CD8-positive, alpha-beta memory T cell (primary cell): ENCODE measurements at regions not wholly inside any gene's neighbourhood (a gene's known extent, or its start where the extent isn't known, plus 50 kb on each side); places are given as distances from the start of the nearest gene placed in this dataset.

Experiments
- CTCF ChIA-PET: fragments of 350-600 bp; sonication (Branson Sonifier 250); formaldehyde crosslinking; loops from one replicate; lab custom pipeline; 2021; ENCODE audit warnings: antibody characterized with exemption; lab: Charles Lee
- POLR2A ChIA-PET: fragments of 350-600 bp; sonication (Branson Sonifier 250); formaldehyde crosslinking; loops from one replicate; lab custom pipeline; 2021; ENCODE audit warnings: antibody characterized with exemption; lab: Charles Lee
- DNase-seq, 5 donors: peaks; one replicate each; pipeline versions ENCODE4 v3.0.0 to v3.0.0-alpha.2; 2020 to 2022; ENCODE audit warnings: mixed read lengths in 1 of 5
- H3K27ac ChIP-seq: one replicate; pipeline ENCODE4 v1.7.0; 2013; ENCODE audit warnings: low read depth, mild to moderate bottlenecking, low read length, moderate library complexity
- H3K27me3 ChIP-seq: 2 replicates; pipeline ENCODE4 v1.7.0; 2013; ENCODE audit warnings: low read length, mild to moderate bottlenecking; ENCODE audit not compliant: insufficient read depth, poor library complexity, severe bottlenecking
- H3K36me3 ChIP-seq: 2 replicates; pipeline ENCODE4 v1.7.0; 2013; ENCODE audit warnings: mild to moderate bottlenecking, low read length, moderate library complexity; ENCODE audit not compliant: insufficient read depth
- H3K4me1 ChIP-seq: 2 replicates; pipeline ENCODE4 v1.7.0; 2013; ENCODE audit warnings: mild to moderate bottlenecking, low read length, moderate library complexity; ENCODE audit not compliant: insufficient read depth
- H3K4me3 ChIP-seq: 2 replicates; pipeline ENCODE4 v1.7.0; 2013; ENCODE audit warnings: mild to moderate bottlenecking, low read length
- H3K9me3 ChIP-seq: 2 replicates; pipeline ENCODE4 v1.7.0; 2013; ENCODE audit warnings: mild to moderate bottlenecking, low read length
- H3K27ac Mint-ChIP-seq, 8 donors: one replicate each; pipeline ENCODE4 v1.8.0; 2020 to 2021; ENCODE audit warnings: mixed read lengths in 8 of 8, mild to moderate bottlenecking in 6 of 8, inconsistent platforms in 3 of 8, moderate library complexity in 3 of 8
- H3K27me3 Mint-ChIP-seq, 2 donors: one replicate each; pipeline ENCODE4 v1.8.0; 2020 to 2021; ENCODE audit warnings: mixed read lengths in 2 of 2, mild to moderate bottlenecking in 1 of 2, moderate library complexity in 1 of 2
- H3K36me3 Mint-ChIP-seq, 3 donors: one replicate each; pipeline ENCODE4 v1.8.0; 2020 to 2021; ENCODE audit warnings: mixed read lengths in 3 of 3, inconsistent platforms in 1 of 3, mild to moderate bottlenecking in 1 of 3
- H3K4me1 Mint-ChIP-seq, 3 donors: one replicate each; pipeline ENCODE4 v1.8.0; 2020 to 2021; ENCODE audit warnings: mixed read lengths in 3 of 3, inconsistent platforms in 1 of 3, mild to moderate bottlenecking in 1 of 3
- H3K4me3 Mint-ChIP-seq, 7 donors: one replicate each; pipeline ENCODE4 v1.8.0; 2020 to 2021; ENCODE audit warnings: mixed read lengths in 7 of 7, mild to moderate bottlenecking in 6 of 7, moderate library complexity in 4 of 7, inconsistent platforms in 2 of 7
- H3K9me3 Mint-ChIP-seq, 5 donors: one replicate each; pipeline ENCODE4 v1.8.0; 2020 to 2022; ENCODE audit warnings: mixed read lengths in 5 of 5, mild to moderate bottlenecking in 3 of 5, moderate library complexity in 2 of 5, inconsistent platforms in 1 of 5

DNA sequence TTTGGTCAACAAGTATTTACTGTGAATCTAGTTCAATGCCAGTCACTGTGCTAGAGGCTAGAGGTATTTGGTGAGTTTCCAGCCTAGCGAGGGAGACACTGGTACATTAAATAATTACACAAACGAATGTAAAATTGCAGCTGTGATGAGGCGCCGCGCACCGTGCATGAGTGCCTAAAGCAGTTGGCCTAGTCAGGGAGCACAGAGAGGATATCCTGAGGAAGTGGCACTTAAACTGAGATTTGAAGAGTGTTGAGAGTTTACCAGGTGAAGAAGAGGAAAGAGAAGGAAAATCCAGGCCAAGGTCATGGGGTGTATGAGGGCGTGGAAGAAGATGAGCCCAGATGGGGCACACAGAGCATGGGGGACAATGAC lies 157.6 kb upstream of the NDUFV2 start:
- H3K4me1 Mint-ChIP-seq = no peaks in the 10 kb centered on the region
- Histone ChIP-seq H3K27ac (no peak overlapping the region), H3K9me3 (no peaks in the 10 kb centered on the region), H3K36me3 (no peaks in the 10 kb centered on the region), H3K27me3 (no peaks in the 10 kb centered on the region), H3K4me3 (no peak overlapping the region), H3K4me1 (no peaks in the 10 kb centered on the region)
- no peak overlapping the region for H3K27ac Mint-ChIP-seq
- ChIA-PET CTCF (no interaction called here), POLR2A (no interaction called here)
- H3K9me3 Mint-ChIP-seq = peaks cover 0 to 2% (median 0%) of the 10 kb centered on the region in 5 donors
- peaks cover 4 to 13% of the 10 kb centered on the region in 2 donors for H3K27me3 Mint-ChIP-seq
- DNase-seq = no peak
- no peaks in the 10 kb centered on the region for H3K36me3 Mint-ChIP-seq
- no peak overlapping the region for H3K4me3 Mint-ChIP-seq

- H3K27me3 ChIP-seq = no peaks in the 10 kb centered on the region
- no peak overlapping the region for H3K4me3 ChIP-seq
- no peak overlapping the region for H3K27ac Mint-ChIP-seq
- H3K4me1 Mint-ChIP-seq = no peaks in the 10 kb centered on the region
- H3K36me3 ChIP-seq = no peaks in the 10 kb centered on the region
- DNase-seq = no peak
- H3K4me3 Mint-ChIP-seq = no peak overlapping the region
- no peaks in the 10 kb centered on the region for H3K36me3 Mint-ChIP-seq
- H3K27ac ChIP-seq = no peak overlapping the region
- ChIA-PET POLR2A (no interaction called here), CTCF (no interaction called here)
- no peaks in the 10 kb centered on the region for H3K9me3 ChIP-seq
- no peaks in the 10 kb centered on the region for H3K4me1 ChIP-seq
- peaks cover 4 to 13% of the 10 kb centered on the region in 2 donors for H3K27me3 Mint-ChIP-seq
- H3K9me3 Mint-ChIP-seq = peaks cover 0 to 2% (median 0%) of the 10 kb centered on the region in 5 donors
These were observed 157.0 kb upstream of the NDUFV2 start for GRCh38 chr18:8945514-8945913.

GRCh38 chr18:8946066-8946838 lies 156.2 kb upstream of the NDUFV2 start:
- POLR2A ChIA-PET = no interaction called here
- H3K4me3 Mint-ChIP-seq = no peak overlapping the region

DNA sequence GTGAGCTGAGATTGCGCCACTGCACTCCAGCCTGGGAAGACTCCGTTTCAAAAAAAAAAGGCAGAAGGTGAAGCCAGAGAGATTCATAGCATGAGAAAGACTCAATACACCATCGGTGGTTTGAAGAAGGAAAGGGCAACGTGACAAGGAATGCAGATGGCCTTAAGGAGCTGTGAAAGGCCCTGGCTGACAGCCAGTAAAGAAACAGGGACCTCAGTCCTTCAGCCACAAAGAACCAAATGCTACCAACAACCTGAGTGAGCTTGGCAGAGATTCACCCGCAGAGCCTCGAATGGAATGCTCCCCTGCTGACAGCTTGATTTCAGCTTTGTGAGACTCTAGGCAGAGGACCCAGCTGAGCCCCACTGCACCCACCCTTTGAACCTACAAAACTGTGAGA lies 154.9 kb upstream of the NDUFV2 start:
- Mint-ChIP-seq H3K27me3 (peaks cover 4 to 10% of the 10 kb centered on the region in 2 donors), H3K9me3 (peaks cover 0 to 2% (median 0%) of the 10 kb centered on the region in 5 donors), H3K4me1 (peaks cover 2 to 6% (median 6%) of the 10 kb centered on the region in 3 donors), H3K27ac (peak overlapping the region in 1 of 8 donors; percentile 10), H3K4me3 (no peak overlapping the region), H3K36me3 (no peaks in the 10 kb centered on the region)
- H3K4me3 ChIP-seq = no peak overlapping the region
- DNase-seq = no peak
- no peaks in the 10 kb centered on the region for H3K36me3 ChIP-seq
- H3K27me3 ChIP-seq = no peaks in the 10 kb centered on the region
- H3K27ac ChIP-seq = no peak overlapping the region
- POLR2A ChIA-PET = no interaction called here
- CTCF ChIA-PET = no interaction called here
- H3K9me3 ChIP-seq = no peaks in the 10 kb centered on the region
- no peaks in the 10 kb centered on the region for H3K4me1 ChIP-seq

More at GRCh38 chr18:8946066-8946838, 156.2 kb upstream of the NDUFV2 start:
- Histone ChIP-seq H3K27me3 (no peaks in the 10 kb centered on the region), H3K9me3 (no peaks in the 10 kb centered on the region), H3K4me1 (no peaks in the 10 kb centered on the region), H3K4me3 (no peak overlapping the region), H3K27ac (no peak overlapping the region), H3K36me3 (no peaks in the 10 kb centered on the region)
- CTCF ChIA-PET = no interaction called here
- no peaks in the 10 kb centered on the region for H3K36me3 Mint-ChIP-seq
- no peak overlapping the region for H3K27ac Mint-ChIP-seq
- H3K9me3 Mint-ChIP-seq = peaks cover 0 to 2% (median 0%) of the 10 kb centered on the region in 5 donors
- no peaks in the 10 kb centered on the region for H3K4me1 Mint-ChIP-seq
- DNase-seq = no peak
- peaks cover 4 to 11% of the 10 kb centered on the region in 2 donors for H3K27me3 Mint-ChIP-seq

DNA sequence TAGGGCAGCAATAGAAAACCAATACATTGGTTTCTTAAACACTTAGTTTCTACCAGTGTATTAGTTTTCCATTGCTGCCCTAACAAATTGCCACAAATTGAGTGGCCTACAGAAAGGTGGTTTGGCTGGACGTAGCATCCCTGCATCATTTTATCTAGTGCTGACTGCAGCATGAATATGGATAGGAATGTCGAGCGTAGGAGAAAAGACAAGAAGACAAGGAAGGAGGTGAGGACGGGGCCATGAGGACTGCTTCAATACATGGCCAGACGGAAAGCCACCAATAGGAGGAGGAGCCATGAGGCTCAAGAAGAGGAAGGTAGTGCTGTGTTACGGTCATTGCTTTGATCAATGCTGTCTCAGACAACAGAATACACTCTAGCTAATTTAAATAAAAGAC lies 154.5 kb upstream of the NDUFV2 start:
- DNase-seq = no peak
- Histone ChIP-seq H3K4me3 (no peak overlapping the region), H3K4me1 (no peaks in the 10 kb centered on the region), H3K27me3 (no peaks in the 10 kb centered on the region), H3K27ac (peak overlapping the region; percentile 7), H3K36me3 (no peaks in the 10 kb centered on the region), H3K9me3 (no peaks in the 10 kb centered on the region)
- Mint-ChIP-seq H3K4me3 (no peak overlapping the region), H3K4me1 (peaks cover 2 to 6% (median 6%) of the 10 kb centered on the region in 3 donors), H3K36me3 (no peaks in the 10 kb centered on the region), H3K27ac (no peak overlapping the region), H3K27me3 (peaks cover 4 to 7% of the 10 kb centered on the region in 2 donors), H3K9me3 (peaks cover 0 to 2% (median 0%) of the 10 kb centered on the region in 5 donors)
- POLR2A ChIA-PET = no interaction called here
- CTCF ChIA-PET = no interaction called here

- Mint-ChIP-seq H3K36me3 (no peaks in the 10 kb centered on the region), H3K4me3 (no peak overlapping the region), H3K27me3 (peaks cover 4 to 7% of the 10 kb centered on the region in 2 donors), H3K27ac (no peak overlapping the region), H3K9me3 (peaks cover 0 to 3% (median 0%) of the 10 kb centered on the region in 5 donors), H3K4me1 (peaks cover 2 to 6% (median 6%) of the 10 kb centered on the region in 3 donors)
- Histone ChIP-seq H3K4me1 (no peaks in the 10 kb centered on the region), H3K27ac (peak overlapping the region; percentile 7), H3K9me3 (no peaks in the 10 kb centered on the region), H3K36me3 (no peaks in the 10 kb centered on the region), H3K27me3 (no peaks in the 10 kb centered on the region), H3K4me3 (no peak overlapping the region)
- ChIA-PET CTCF (no interaction called here), POLR2A (no interaction called here)
- no peak for DNase-seq
These were observed 153.9 kb upstream of the NDUFV2 start for GRCh38 chr18:8948471-8949149.

DNA sequence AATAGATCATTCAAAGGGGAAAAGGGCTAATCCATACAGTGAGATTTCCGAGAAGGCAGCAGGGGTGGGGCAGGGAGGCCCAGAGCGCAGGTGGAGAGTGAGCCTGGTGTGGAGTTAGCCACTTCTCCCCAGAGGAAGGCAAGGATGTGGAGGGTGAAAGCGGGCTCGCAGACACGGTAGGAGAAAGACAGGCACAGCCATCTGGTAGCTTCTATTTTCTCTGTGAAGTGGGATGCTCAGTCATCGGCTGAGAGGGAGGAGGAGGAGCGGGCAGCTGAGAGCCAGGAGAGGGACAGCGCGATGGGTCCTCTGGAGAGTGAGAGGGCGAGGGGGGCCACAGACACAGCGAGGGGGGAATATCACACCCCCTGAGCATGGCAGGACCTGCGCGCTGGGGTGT lies 153.3 kb upstream of the NDUFV2 start:
- H3K27me3 ChIP-seq = no peaks in the 10 kb centered on the region
- no peak overlapping the region for H3K4me3 ChIP-seq
- ChIA-PET CTCF (no interaction called here), POLR2A (no interaction called here)
- peaks cover 0 to 3% (median 0%) of the 10 kb centered on the region in 5 donors for H3K9me3 Mint-ChIP-seq
- DNase-seq = no peak
- no peak overlapping the region for H3K4me3 Mint-ChIP-seq
- peaks cover 0 to 7% of the 10 kb centered on the region in 2 donors for H3K27me3 Mint-ChIP-seq
- no peak overlapping the region for H3K27ac ChIP-seq
- no peaks in the 10 kb centered on the region for H3K4me1 ChIP-seq
- H3K4me1 Mint-ChIP-seq = peaks cover 2 to 6% (median 6%) of the 10 kb centered on the region in 3 donors
- H3K36me3 Mint-ChIP-seq = no peaks in the 10 kb centered on the region
- no peaks in the 10 kb centered on the region for H3K9me3 ChIP-seq
- no peak overlapping the region for H3K27ac Mint-ChIP-seq
- H3K36me3 ChIP-seq = no peaks in the 10 kb centered on the region

DNA sequence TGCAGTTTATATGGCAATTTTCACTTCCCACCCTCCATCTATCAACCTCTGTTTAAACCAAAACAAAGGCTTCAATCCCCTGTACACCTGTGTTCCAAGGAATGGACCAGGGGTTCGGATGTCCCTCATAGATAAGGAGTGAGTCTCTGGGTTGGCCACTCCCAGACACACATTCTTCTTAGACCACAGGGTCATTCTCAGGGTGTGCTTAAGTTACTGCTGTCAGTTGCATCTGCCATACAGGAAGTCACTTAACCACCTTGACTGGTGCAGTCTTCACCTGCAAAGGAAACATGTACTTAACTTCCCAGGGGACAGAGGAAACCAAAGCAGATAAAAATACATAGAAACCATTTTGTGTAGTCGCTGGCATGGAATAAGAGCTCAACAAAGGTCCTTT lies 151.0 kb upstream of the NDUFV2 start:
- no peak overlapping the region for H3K4me3 Mint-ChIP-seq
- H3K4me1 Mint-ChIP-seq = peaks cover 2 to 6% (median 6%) of the 10 kb centered on the region in 3 donors
- H3K4me3 ChIP-seq = no peak overlapping the region
- H3K36me3 ChIP-seq = no peaks in the 10 kb centered on the region
- no peaks in the 10 kb centered on the region for H3K36me3 Mint-ChIP-seq
- peaks cover 3% of the 10 kb centered on the region in 2 donors for H3K27me3 Mint-ChIP-seq
- no peak overlapping the region for H3K27ac ChIP-seq
- no peaks in the 10 kb centered on the region for H3K4me1 ChIP-seq
- DNase-seq = no peak
- ChIA-PET CTCF (no interaction called here), POLR2A (no interaction called here)
- peaks cover 0 to 3% (median 0%) of the 10 kb centered on the region in 5 donors for H3K9me3 Mint-ChIP-seq
- no peaks in the 10 kb centered on the region for H3K27me3 ChIP-seq
- H3K9me3 ChIP-seq = no peaks in the 10 kb centered on the region
- H3K27ac Mint-ChIP-seq = no peak overlapping the region
